HG03280 (cell line): ENCODE measurements at regions not wholly inside any gene's neighbourhood (a gene's known extent, or its start where the extent isn't known, plus 50 kb on each side); places are given as distances from the start of the nearest gene placed in this dataset.
"Not testable (repeated sequence)": the region's sequence is repeated elsewhere in the genome, so short reads cannot be mapped to it uniquely, and the experiment has no call there.

Experiments
- ATAC-seq: cut with Tn5 transposase; IDR thresholded peaks from one replicate; pipeline ENCODE4 v1.9.1; 2021; ENCODE audit warnings: mild to moderate bottlenecking, moderate library complexity; ENCODE audit not compliant: unreplicated experiment

GRCh38 chr10:47646686-47647273 is 116.6 kb downstream of the SYT15B start:
- not testable (repeated sequence) for ATAC-seq

- ATAC-seq: not testable (repeated sequence)
Observed at GRCh38 chr10:47626975-47627374, 103.5 kb upstream of the AGAP9 start.

GRCh38 chr10:47622719-47623118 is 99.3 kb upstream of the AGAP9 start:
- ATAC-seq: not testable (repeated sequence)

GRCh38 chr10:47619300-47620012 is 96.0 kb upstream of the AGAP9 start:
- not testable (repeated sequence) for ATAC-seq

GRCh38 chr10:47609311-47609710 is 85.9 kb upstream of the AGAP9 start:
- ATAC-seq: not testable (repeated sequence)

- not testable (repeated sequence) for ATAC-seq
Observed at GRCh38 chr10:47605791-47606773, 82.6 kb upstream of the AGAP9 start.

- ATAC-seq: not testable (repeated sequence)
Observed at GRCh38 chr10:47600604-47601003, 77.2 kb upstream of the AGAP9 start.

- ATAC-seq: not testable (repeated sequence)
Observed at GRCh38 chr10:47600127-47600526, 76.7 kb upstream of the AGAP9 start.

- not testable (repeated sequence) for ATAC-seq
Observed at GRCh38 chr10:47599657-47600056, 76.2 kb upstream of the AGAP9 start.

GRCh38 chr10:47593805-47594204 is 70.4 kb upstream of the AGAP9 start:
- ATAC-seq: not testable (repeated sequence)

- not testable (repeated sequence) for ATAC-seq
Observed at GRCh38 chr10:47593129-47593528, 69.7 kb upstream of the AGAP9 start.

- not testable (repeated sequence) for ATAC-seq
Observed at GRCh38 chr10:47590956-47591355, 67.5 kb upstream of the AGAP9 start.

- ATAC-seq: not testable (repeated sequence)
Observed at GRCh38 chr10:47590534-47590933, 67.1 kb upstream of the AGAP9 start.

- not testable (repeated sequence) for ATAC-seq
Observed at GRCh38 chr10:47582051-47582450, 58.6 kb upstream of the AGAP9 start.

- ATAC-seq: not testable (repeated sequence)
Observed at GRCh38 chr10:47580063-47580462, 56.6 kb upstream of the AGAP9 start.

- peak; percentile 66 for ATAC-seq
Observed at GRCh38 chr10:47578547-47578946, 55.1 kb upstream of the AGAP9 start.
